Epithelial cell of esophagus (primary cell): ENCODE measurements at regions not wholly inside any gene's neighbourhood (a gene's known extent, or its start where the extent isn't known, plus 50 kb on each side); places are given as distances from the start of the nearest gene placed in this dataset.

Experiments used
- DNase-seq: peaks from one replicate; pipeline ENCODE4 v3.0.0; 2010; ENCODE audit warnings: low read depth
- H3K4me3 ChIP-seq: 2 replicates; pipeline ENCODE4 v1.5.1; 2011; ENCODE audit warnings: mild to moderate bottlenecking, low read length, control low read depth
- CTCF ChIP-seq: IDR thresholded peaks from 2 replicates; pipeline ENCODE4 v1.5.1; 2011; ENCODE audit warnings: low read depth, mild to moderate bottlenecking, low read length, control low read depth, inconsistent platforms; ENCODE audit not compliant: insufficient read depth; ENCODE audit errors: missing control alignments

DNA sequence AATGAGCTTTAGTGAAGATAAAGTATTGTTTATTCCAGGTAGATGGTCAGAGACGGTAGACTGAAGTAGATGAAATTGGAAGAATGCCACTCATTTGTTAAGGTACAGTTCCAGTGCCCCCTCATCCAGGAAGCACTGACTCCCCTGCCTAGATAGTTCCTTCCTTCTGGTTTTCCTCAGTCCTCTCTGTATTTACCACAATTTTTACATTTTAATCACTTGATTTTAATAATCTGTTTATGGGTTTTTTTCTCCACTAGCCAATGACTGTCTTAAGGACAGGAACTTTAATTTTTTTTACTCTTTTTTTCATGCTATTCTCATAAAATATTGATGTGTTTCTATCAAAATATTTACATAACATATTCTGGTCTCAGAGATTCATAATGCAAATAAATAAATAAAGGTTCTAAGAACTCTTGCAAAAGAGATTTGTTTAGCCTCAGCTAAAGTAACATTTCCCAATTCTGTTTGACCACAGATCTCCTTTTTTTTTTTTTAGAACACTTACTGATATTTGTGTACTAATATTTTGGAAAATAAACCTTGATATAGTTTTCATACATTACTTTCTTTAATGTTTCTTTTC is 651.6 kb downstream of the PLPP3 start:
- TF ChIP-seq CTCF = no peak
- no peak for DNase-seq
- no peak overlapping the region for H3K4me3 ChIP-seq

DNA sequence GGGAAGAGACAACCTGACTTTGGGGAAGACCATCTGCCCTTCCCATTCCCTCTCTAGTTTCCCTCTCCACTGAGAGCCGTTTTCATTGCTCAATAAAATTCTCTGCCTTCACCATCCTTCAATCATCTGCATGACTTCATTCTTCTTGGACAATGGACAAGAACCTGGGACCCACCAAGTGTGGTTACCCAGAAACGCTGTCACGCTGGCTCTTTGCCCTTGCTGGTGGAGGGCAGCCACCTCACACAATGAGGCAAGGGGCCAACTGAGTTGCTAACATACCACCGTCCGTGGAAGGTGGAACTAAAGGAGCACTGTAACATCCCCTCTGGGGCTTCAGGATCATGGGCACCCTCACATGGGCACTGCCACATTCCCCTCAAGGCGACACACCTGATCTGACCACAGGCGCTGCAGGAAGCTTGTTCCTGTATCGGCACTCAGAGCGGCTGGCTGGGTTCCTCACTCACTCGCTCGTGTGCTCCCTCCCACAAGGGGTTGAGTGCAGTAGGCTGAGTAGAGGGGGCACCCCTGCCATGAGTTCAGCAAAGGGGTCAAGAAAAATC is 652.4 kb downstream of the PLPP3 start:
- TF ChIP-seq CTCF = no peak
- no peak for DNase-seq
- no peak overlapping the region for H3K4me3 ChIP-seq

- no peak for TF ChIP-seq CTCF
- no peak for DNase-seq
Observed at GRCh38 chr1:55916907-55917306, 662.5 kb downstream of the PLPP3 start.

GRCh38 chr1:55916481-55916880 is 662.9 kb downstream of the PLPP3 start:
- no peak overlapping the region for H3K4me3 ChIP-seq
- TF ChIP-seq CTCF = no peak
- DNase-seq = peak; percentile 77

More at GRCh38 chr1:55916907-55917306, 662.5 kb downstream of the PLPP3 start:
- no peak overlapping the region for H3K4me3 ChIP-seq

DNA sequence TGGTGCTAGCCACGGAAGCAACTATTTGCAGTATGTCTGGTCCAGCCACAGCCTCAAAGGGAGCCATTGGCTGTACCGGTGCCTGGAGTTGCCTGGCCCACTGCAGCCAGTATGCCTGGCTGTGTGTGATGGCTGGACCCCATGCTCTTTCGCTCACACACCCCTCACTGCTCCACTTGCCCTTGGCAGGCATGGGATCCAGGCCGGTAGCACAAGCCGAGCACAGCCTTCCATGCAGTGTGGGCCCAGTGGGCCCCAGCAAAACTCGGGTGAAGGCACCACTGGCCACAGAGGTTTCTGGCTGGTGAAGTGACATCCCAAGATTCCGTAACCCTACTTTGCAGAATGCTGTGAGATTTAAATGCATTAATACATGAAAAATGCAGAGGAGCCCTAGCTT is 665.8 kb downstream of the PLPP3 start:
- no peak for TF ChIP-seq CTCF

GRCh38 chr1:55912438-55912837 is 666.9 kb downstream of the PLPP3 start:
- no peak for TF ChIP-seq CTCF
- DNase-seq = no peak

More for the DNA sequence above, 665.8 kb downstream of the PLPP3 start:
- no peak overlapping the region for H3K4me3 ChIP-seq
- DNase-seq = no peak

DNA sequence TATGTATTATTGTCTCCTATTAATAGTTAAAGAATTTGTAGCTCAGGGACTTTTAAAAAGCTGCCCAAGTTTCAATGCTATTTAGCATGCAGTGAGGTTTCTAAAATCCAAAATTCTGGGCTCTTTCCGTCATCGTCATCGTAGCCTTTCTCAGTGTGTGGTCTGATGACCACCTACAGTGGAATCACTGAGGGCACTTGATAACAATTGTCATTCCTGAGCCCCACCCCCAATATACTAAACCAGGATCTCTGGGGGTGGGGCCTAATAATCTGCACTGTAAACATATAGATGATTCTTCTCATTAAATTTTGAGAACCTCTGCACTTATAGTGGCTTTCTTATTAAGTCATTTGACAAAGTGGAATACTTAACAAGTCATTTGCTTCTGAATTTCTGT is 674.8 kb downstream of the PLPP3 start:
- no peak for DNase-seq
- TF ChIP-seq CTCF = no peak
- H3K4me3 ChIP-seq = no peak overlapping the region

More at GRCh38 chr1:55912438-55912837, 666.9 kb downstream of the PLPP3 start:
- H3K4me3 ChIP-seq = no peak overlapping the region
